Endothelial cell of umbilical vein (primary cell): ENCODE measurements at regions not wholly inside any gene's neighbourhood (a gene's known extent, or its start where the extent isn't known, plus 50 kb on each side); places are given as distances from the start of the nearest gene placed in this dataset.

Experiments
- BruUV-seq: library from RNA; stranded (reverse); fragments of 400-500 nt; replicated peaks from 2 replicates; lab custom pipeline; 2021; lab: Mats Ljungman, UMichigan
- CTCF ChIA-PET: fragments of 300-600, 350-600 bp; sonication (Branson Sonifier 250); formaldehyde crosslinking; loops from one replicate; lab custom pipeline; 2021; ENCODE audit warnings: antibody characterized with exemption, inconsistent platforms; lab: Charles Lee
- POLR2A ChIA-PET: fragments of 300-600, 350-600 bp; sonication (Branson Sonifier 250); formaldehyde crosslinking; loops from one replicate; lab custom pipeline; 2021; ENCODE audit warnings: antibody characterized with exemption, inconsistent platforms; lab: Charles Lee
- DNase-seq: peaks from one replicate; pipeline ENCODE4 v3.0.0-alpha.2; 2011; ENCODE audit warnings: low read depth, low spot score
- FAIRE-seq: peaks from 2 replicates; lab custom pipeline; 2011; peaks lifted over from hg19 to GRCh38; lab: Jason Lieb, UNC
- H2AFZ ChIP-seq: 2 replicates; pipeline ENCODE4 v1.6.0; 2012; ENCODE audit warnings: low read depth, low read length, control low read depth, inconsistent platforms
- H3K27ac ChIP-seq: 2 replicates; pipeline ENCODE4 v1.5.1; 2011; ENCODE audit warnings: low read depth, mild to moderate bottlenecking, control low read depth, low read length, moderate library complexity; ENCODE audit not compliant: insufficient read depth
- H3K27me3 ChIP-seq, 2 experiments: 2 replicates each; pipeline versions ENCODE4 v1.6.0 to v1.6.1; 2011; ENCODE audit warnings: low read length in 2 of 2, mixed read lengths in 1 of 2; ENCODE audit not compliant: control insufficient read depth in 2 of 2, insufficient read depth in 2 of 2
- H3K36me3 ChIP-seq, 2 experiments: 2 replicates in 1 of 2; 3 replicates in 1 of 2; pipeline ENCODE4 v1.5.1; 2011; ENCODE audit warnings: low read length in 2 of 2, mild to moderate bottlenecking in 1 of 2, moderate library complexity in 1 of 2; ENCODE audit not compliant: control insufficient read depth in 2 of 2, insufficient read depth in 2 of 2; ENCODE audit errors: extremely low read depth in 1 of 2
- H3K4me1 ChIP-seq: 3 replicates; pipeline ENCODE4 v1.5.1; 2011; ENCODE audit warnings: mild to moderate bottlenecking, low read length; ENCODE audit not compliant: control insufficient read depth, insufficient read depth; ENCODE audit errors: extremely low read depth
- H3K4me2 ChIP-seq: 2 replicates; pipeline ENCODE4 v1.6.1; 2011; ENCODE audit warnings: low read length, control low read depth, mixed read lengths; ENCODE audit not compliant: insufficient read depth
- H3K4me3 ChIP-seq, 3 experiments: fragments of 200-600 bp in 1 of 3; sonication (generic), shearing (Covaris generic) in 1 of 3; replicated peaks in 1 of 3; 2 replicates each; pipeline ENCODE4 v1.5.1; 2011 to 2016; ENCODE audit warnings: control low read depth in 3 of 3, low read length in 3 of 3, mild to moderate bottlenecking in 2 of 3, inconsistent platforms in 1 of 3, low read depth in 1 of 3, moderate library complexity in 1 of 3; ENCODE audit not compliant: insufficient read depth in 1 of 3
- H3K79me2 ChIP-seq: 2 replicates; pipeline ENCODE4 v1.6.0; 2012; ENCODE audit warnings: low read length, inconsistent platforms; ENCODE audit not compliant: control insufficient read depth, insufficient read depth
- H3K9ac ChIP-seq: replicated peaks from 2 replicates; pipeline ENCODE3; 2011; ENCODE audit warnings: low read length, control low read depth; ENCODE audit not compliant: insufficient read depth; ENCODE audit errors: extremely low read depth
- H3K9me1 ChIP-seq: replicated peaks from 3 replicates; pipeline ENCODE4 v1.6.0; 2011; ENCODE audit warnings: mild to moderate bottlenecking, low read length; ENCODE audit not compliant: control insufficient read depth, insufficient read depth; ENCODE audit errors: extremely low read depth
- H3K9me3 ChIP-seq: replicated peaks from 2 replicates; pipeline ENCODE4 v1.5.1; 2012; ENCODE audit warnings: low read length, inconsistent platforms; ENCODE audit not compliant: control insufficient read depth, insufficient read depth
- H4K20me1 ChIP-seq: replicated peaks from 2 replicates; pipeline ENCODE3; 2011; ENCODE audit warnings: mild to moderate bottlenecking, low read length; ENCODE audit not compliant: control insufficient read depth, insufficient read depth; ENCODE audit errors: extremely low read depth
- CTCF ChIP-seq, 2 donors: IDR thresholded peaks; 1 replicate in 1 of 2; 2 replicates in 1 of 2; pipeline ENCODE4 v1.5.1; 2011; ENCODE audit warnings: low read length in 2 of 2, mild to moderate bottlenecking in 2 of 2, moderate library complexity in 2 of 2, control low read depth in 1 of 2, inconsistent platforms in 1 of 2, low read depth in 1 of 2; ENCODE audit not compliant: insufficient read depth in 1 of 2; ENCODE audit errors: extremely low read depth in 1 of 2
- EZH2 ChIP-seq: IDR thresholded peaks from 2 replicates; pipeline ENCODE4 v1.6.1; 2012; ENCODE audit warnings: borderline replicate concordance, low read depth, mild to moderate bottlenecking, moderate library complexity, low read length, inconsistent platforms; ENCODE audit not compliant: severe bottlenecking
- FOS ChIP-seq: IDR thresholded peaks from 2 replicates; pipeline ENCODE4 v1.6.1; 2011; ENCODE audit warnings: mild to moderate bottlenecking, low read length, moderate library complexity, borderline replicate concordance; ENCODE audit not compliant: insufficient read depth
- GATA2 ChIP-seq: IDR thresholded peaks from 2 replicates; pipeline ENCODE4 v1.7.0; 2011; ENCODE audit warnings: low read depth, mild to moderate bottlenecking, moderate library complexity, mixed read lengths, low read length; ENCODE audit not compliant: insufficient read length, insufficient read depth
- JUN ChIP-seq: IDR thresholded peaks from 2 replicates; pipeline ENCODE4 v1.6.1; 2011; ENCODE audit warnings: borderline replicate concordance, low read depth; ENCODE audit not compliant: insufficient read length, insufficient read depth
- MYC ChIP-seq: IDR thresholded peaks from one replicate; pipeline ENCODE4 v1.6.1; 2011; ENCODE audit warnings: mild to moderate bottlenecking, low read depth, low read length
- POLR2A ChIP-seq: IDR thresholded peaks from 2 replicates; pipeline ENCODE4 v1.6.1; 2012; ENCODE audit warnings: low read depth, mild to moderate bottlenecking, control low read depth, low read length
- POLR2AphosphoS5 ChIP-seq: IDR thresholded peaks from 2 replicates; pipeline ENCODE4 v1.6.1; 2012; ENCODE audit warnings: low read depth, mild to moderate bottlenecking, control low read depth, low read length, moderate library complexity; ENCODE audit not compliant: insufficient read depth
- dilution Hi-C: fragments of 300-500 bp; cut with MboI; formaldehyde crosslinking; loops from one replicate; pipeline ENCODE4 v1.15.0; 2019; ENCODE audit warnings: low sequenced_read_pairs; ENCODE audit not compliant: extremely low pct_ligation_motif_present
- intact Hi-C: fragments of 100-400 bp; cut with micrococcal nuclease; formaldehyde crosslinking; loops from one replicate; pipeline ENCODE4 v1.10.0; 2022
- TF ChIP-seq, protein P1 (sequence below): IDR thresholded peaks from 2 replicates; pipeline ENCODE4 v1.6.1; 2011; ENCODE audit not compliant: insufficient read depth, insufficient read length

- no peak overlapping the region for H3K4me2 ChIP-seq
- peaks cover 23 to 35% of the 10 kb centered on the region in 2 experiments for H3K27me3 ChIP-seq
- FAIRE-seq (no peak), DNase-seq (no peak)
- no peaks in the 10 kb centered on the region for H3K9me3 ChIP-seq
- dilution Hi-C loops = no loop called here
- no peak overlapping the region for H3K9ac ChIP-seq
- H3K4me1 ChIP-seq = no peaks in the 10 kb centered on the region
- no TSS peak for BruUV-seq
- TF ChIP-seq FOS (no peak), MYC (no peak), JUN (no peak), POLR2A (no peak), GATA2 (no peak), POLR2AphosphoS5 (no peak), EZH2 (no peak), CTCF (IDR thresholded peaks at IDR 0.05; ENCODE audit: extremely low read depth in 1 of 2, insufficient read depth in 1 of 2, low read depth in 1 of 2, low read length in 2 of 2) (no peak)
- TF ChIP-seq, protein P1, sequence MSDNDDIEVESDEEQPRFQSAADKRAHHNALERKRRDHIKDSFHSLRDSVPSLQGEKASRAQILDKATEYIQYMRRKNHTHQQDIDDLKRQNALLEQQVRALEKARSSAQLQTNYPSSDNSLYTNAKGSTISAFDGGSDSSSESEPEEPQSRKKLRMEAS = no peak
- no peaks in the 10 kb centered on the region for H3K36me3 ChIP-seq
- no peaks in the 10 kb centered on the region for H4K20me1 ChIP-seq
- H3K27ac ChIP-seq = no peak overlapping the region
- CTCF ChIA-PET = interaction anchor here (2.1 to 4.7 kb wide), 2 partner anchors 17 to 262 kb away, joined by 5 to 28 read pairs; no protein-coding TSS in a partner anchor
- no peaks in the 10 kb centered on the region for H3K79me2 ChIP-seq
- intact Hi-C loops = no loop called here
- H2AFZ ChIP-seq = no peak overlapping the region
- H3K9me1 ChIP-seq = no peaks in the 10 kb centered on the region
- H3K4me3 ChIP-seq = no peak overlapping the region
- POLR2A ChIA-PET = no interaction called here
Measured at GRCh38 chr12:13273097-13273496, 76.6 kb downstream of the EMP1 start.
